ENCODE measurements at regions not wholly inside any gene's neighbourhood (a gene's known extent, or its start where the extent isn't known, plus 50 kb on each side); places are given as distances from the start of the nearest gene placed in this dataset.

- Mint-ChIP-seq H3K36me3 (no peaks in the 10 kb centered on the region), H3K27ac (no peak overlapping the region), H3K4me1 (peaks cover 9 to 14% (median 12%) of the 10 kb centered on the region in 3 donors), H3K4me3 (no peak overlapping the region), H3K27me3 (peaks cover 3 to 20% of the 10 kb centered on the region in 2 donors), H3K9me3 (peaks cover 3 to 5% (median 4%) of the 10 kb centered on the region in 3 donors)
- no peaks in the 10 kb centered on the region for H3K9me3 ChIP-seq
- ChIA-PET POLR2A (no interaction called here), CTCF (no interaction called here)
- DNase-seq (no peak), ATAC-seq (replicated peaks in 1 of 4) (no peak)
- H3K27me3 ChIP-seq (replicated peaks in 1 of 2; ENCODE audit: control insufficient read depth in 2 of 2, extremely low read depth in 1 of 2, insufficient read depth in 2 of 2, low read length in 1 of 2), result peaks cover 0 to 12% of the 10 kb centered on the region in 2 experiments
- no peak overlapping the region for H3K4me3 ChIP-seq (ENCODE audit: control insufficient read depth in 1 of 2, extremely low read depth in 1 of 2, low read length in 1 of 2)
- 94% methylated on average over 31 of the region's 38 CpGs for WGBS (ENCODE audit: insufficient coverage)
- H3K36me3 ChIP-seq (ENCODE audit: control insufficient read depth in 2 of 2, extremely low read depth in 1 of 2, insufficient read depth in 1 of 2, low read length in 1 of 2), result no peaks in the 10 kb centered on the region
- no peak overlapping the region for H3K27ac ChIP-seq (ENCODE audit: low read length)
- peaks cover 0 to 6% of the 10 kb centered on the region in 2 experiments for H3K4me1 ChIP-seq (ENCODE audit: control insufficient read depth in 1 of 2, extremely low read depth in 1 of 2, insufficient read depth in 2 of 2, low read length in 2 of 2)
Observed at GRCh38 chrX:1031521-1032430, 180.7 kb downstream of the CRLF2 start.

DNA sequence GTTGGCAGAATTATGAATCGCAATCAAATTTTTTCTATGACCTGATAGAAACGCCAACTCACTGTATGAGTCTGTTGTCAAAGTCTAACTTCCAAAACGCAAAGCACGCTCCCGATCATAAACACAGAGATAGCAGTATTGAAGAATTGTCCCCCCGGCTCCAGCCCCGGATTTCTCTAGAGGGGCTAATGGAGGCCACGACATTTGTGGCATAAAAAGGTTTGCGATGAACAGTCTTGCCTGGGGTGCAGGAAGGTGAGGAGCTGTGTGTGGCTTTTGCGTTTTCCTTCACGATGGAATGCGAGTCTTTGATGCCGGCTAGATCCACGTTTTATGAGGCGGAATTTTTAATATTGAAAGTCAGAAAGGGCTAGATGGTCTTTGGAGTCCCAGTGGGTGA, 183.0 kb downstream of the CRLF2 start:
- H3K27ac Mint-ChIP-seq, result no peak overlapping the region
- H3K36me3 Mint-ChIP-seq, result no peaks in the 10 kb centered on the region
- peaks cover 3 to 5% (median 4%) of the 10 kb centered on the region in 3 donors for H3K9me3 Mint-ChIP-seq
- 97% methylated on average over 11 of the region's 15 CpGs for WGBS (ENCODE audit: insufficient coverage)
- Histone ChIP-seq H3K4me1 (ENCODE audit: control insufficient read depth in 1 of 2, extremely low read depth in 1 of 2, insufficient read depth in 2 of 2, low read length in 2 of 2) (peaks cover 8 to 11% of the 10 kb centered on the region in 2 experiments), H3K4me3 (ENCODE audit: control insufficient read depth in 1 of 2, extremely low read depth in 1 of 2, low read length in 1 of 2) (no peak overlapping the region), H3K36me3 (ENCODE audit: control insufficient read depth in 2 of 2, extremely low read depth in 1 of 2, insufficient read depth in 1 of 2, low read length in 1 of 2) (no peaks in the 10 kb centered on the region), H3K9me3 (no peaks in the 10 kb centered on the region), H3K27ac (ENCODE audit: low read length) (no peak overlapping the region), H3K27me3 (replicated peaks in 1 of 2; ENCODE audit: control insufficient read depth in 2 of 2, extremely low read depth in 1 of 2, insufficient read depth in 2 of 2, low read length in 1 of 2) (peaks cover 0 to 12% of the 10 kb centered on the region in 2 experiments)
- CTCF ChIA-PET, result no interaction called here
- no peak overlapping the region for H3K4me3 Mint-ChIP-seq
- H3K4me1 Mint-ChIP-seq, result peaks cover 17 to 20% (median 18%) of the 10 kb centered on the region in 3 donors
- ATAC-seq (replicated peaks in 1 of 4), result no peak
- POLR2A ChIA-PET, result no interaction called here
- no peak for DNase-seq
- H3K27me3 Mint-ChIP-seq, result peaks cover 3 to 20% of the 10 kb centered on the region in 2 donors

DNA sequence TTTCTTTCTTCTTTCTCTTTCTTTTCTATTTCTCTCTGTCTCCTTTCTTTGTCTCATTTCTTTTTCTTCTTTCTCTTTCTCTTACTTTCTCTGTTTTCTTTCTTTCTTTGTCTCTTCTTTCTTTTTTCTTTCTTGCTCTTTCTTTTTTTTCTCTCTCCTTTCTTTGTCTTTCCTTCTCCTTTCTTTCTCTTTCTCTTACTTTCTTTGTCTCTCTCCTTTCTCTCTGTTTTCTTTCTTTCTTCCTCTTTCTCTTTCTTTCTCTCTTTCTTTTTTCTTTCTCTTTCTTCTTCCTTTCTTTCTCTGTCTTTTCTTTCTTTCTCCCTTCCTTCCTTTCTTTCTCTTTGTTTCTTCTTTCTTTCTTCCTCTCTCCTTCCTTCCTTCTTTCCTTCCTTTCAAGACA, 184.8 kb downstream of the CRLF2 start:
- ChIA-PET POLR2A (no interaction called here), CTCF (no interaction called here)
- Mint-ChIP-seq H3K27ac (peak overlapping the region in 1 of 2 donors; percentile 44), H3K36me3 (no peaks in the 10 kb centered on the region), H3K4me1 (peaks cover 17 to 20% (median 18%) of the 10 kb centered on the region in 3 donors), H3K9me3 (peaks cover 0 to 4% (median 0%) of the 10 kb centered on the region in 3 donors), H3K4me3 (peak overlapping the region; percentile 17 to 70 (median 65)), H3K27me3 (peaks cover 3 to 22% of the 10 kb centered on the region in 2 donors)
- DNase-seq (no peak), ATAC-seq (replicated peaks in 1 of 4) (no peak)
- Histone ChIP-seq H3K27me3 (replicated peaks in 1 of 2; ENCODE audit: control insufficient read depth in 2 of 2, extremely low read depth in 1 of 2, insufficient read depth in 2 of 2, low read length in 1 of 2) (peaks cover 0 to 16% of the 10 kb centered on the region in 2 experiments), H3K4me3 (ENCODE audit: control insufficient read depth in 1 of 2, extremely low read depth in 1 of 2, low read length in 1 of 2) (no peak overlapping the region), H3K4me1 (ENCODE audit: control insufficient read depth in 1 of 2, extremely low read depth in 1 of 2, insufficient read depth in 2 of 2, low read length in 2 of 2) (peaks cover 8 to 11% of the 10 kb centered on the region in 2 experiments), H3K9me3 (no peaks in the 10 kb centered on the region), H3K36me3 (ENCODE audit: control insufficient read depth in 2 of 2, extremely low read depth in 1 of 2, insufficient read depth in 1 of 2, low read length in 1 of 2) (no peaks in the 10 kb centered on the region), H3K27ac (ENCODE audit: low read length) (no peak overlapping the region)

DNA sequence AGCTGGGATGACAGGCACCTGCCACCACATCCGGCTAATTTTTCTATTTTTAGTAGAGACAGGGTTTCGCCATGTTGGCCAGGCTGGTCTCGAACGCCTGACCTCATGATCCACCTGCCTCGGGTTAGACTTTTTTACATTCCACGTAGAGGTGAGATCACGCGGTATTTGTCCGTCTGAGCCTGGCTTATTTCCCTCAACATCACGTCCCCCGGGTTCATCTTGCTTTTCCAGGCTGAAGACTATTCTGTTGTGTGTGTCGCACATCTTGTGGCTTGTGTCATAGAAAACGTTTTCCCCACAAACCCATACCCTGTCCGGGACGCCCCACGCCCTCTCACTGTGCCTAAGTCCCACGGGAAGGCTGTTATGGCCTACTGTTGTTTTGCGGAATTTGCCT, 185.3 kb downstream of the CRLF2 start:
- H3K4me3 ChIP-seq (ENCODE audit: control insufficient read depth in 1 of 2, extremely low read depth in 1 of 2, low read length in 1 of 2), result peak overlapping the region in 1 of 2 donors; percentile 2

DNA sequence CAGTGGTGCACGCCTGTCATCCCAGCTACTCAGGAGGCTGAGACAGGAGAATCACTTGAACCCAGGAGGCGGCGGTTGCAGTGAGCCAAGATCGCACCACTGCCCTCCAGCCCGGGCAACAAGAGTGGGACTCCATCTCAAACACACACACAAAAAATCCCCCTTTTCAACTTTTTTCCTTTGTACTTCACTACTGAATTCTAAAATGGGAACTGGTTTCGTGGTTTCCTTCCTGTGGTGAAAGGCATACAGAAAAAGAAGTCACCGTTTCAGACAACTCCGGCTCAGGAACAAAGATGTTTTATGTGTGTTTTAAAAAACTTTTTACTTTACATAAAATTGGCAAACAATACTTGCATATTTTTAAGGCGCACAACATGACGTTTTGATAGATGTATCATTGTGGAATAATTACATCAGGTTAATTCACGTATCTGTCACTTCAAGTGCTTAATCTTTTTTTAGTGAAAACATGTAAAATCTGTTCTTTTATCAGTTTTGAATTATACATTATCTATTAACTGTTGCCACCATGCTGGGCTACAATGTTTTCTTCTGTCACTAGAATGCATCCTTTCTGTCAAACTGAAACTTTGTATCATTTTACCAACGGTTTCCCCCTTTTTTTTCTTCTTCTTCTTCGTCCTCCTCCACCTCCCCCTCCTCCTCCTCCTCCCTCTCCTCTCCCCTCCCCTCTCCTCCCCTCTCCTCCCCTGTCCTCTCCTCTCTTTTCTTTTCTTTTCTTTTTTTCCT, 186.0 kb downstream of the CRLF2 start:
- CTCF ChIA-PET, result no interaction called here
- Histone ChIP-seq H3K4me1 (ENCODE audit: control insufficient read depth in 1 of 2, extremely low read depth in 1 of 2, insufficient read depth in 2 of 2, low read length in 2 of 2) (peaks cover 8 to 11% of the 10 kb centered on the region in 2 experiments), H3K27me3 (replicated peaks in 1 of 2; ENCODE audit: control insufficient read depth in 2 of 2, extremely low read depth in 1 of 2, insufficient read depth in 2 of 2, low read length in 1 of 2) (peaks cover 0 to 13% of the 10 kb centered on the region in 2 experiments), H3K9me3 (peaks cover 2% of the 10 kb centered on the region), H3K27ac (ENCODE audit: low read length) (no peak overlapping the region), H3K4me3 (ENCODE audit: control insufficient read depth in 1 of 2, extremely low read depth in 1 of 2, low read length in 1 of 2) (peak overlapping the region in 1 of 2 donors; percentile 15), H3K36me3 (ENCODE audit: control insufficient read depth in 2 of 2, extremely low read depth in 1 of 2, insufficient read depth in 1 of 2, low read length in 1 of 2) (no peaks in the 10 kb centered on the region)
- Mint-ChIP-seq H3K9me3 (peaks cover 0 to 4% (median 0%) of the 10 kb centered on the region in 3 donors), H3K36me3 (no peaks in the 10 kb centered on the region), H3K4me3 (peak overlapping the region; percentile 49 to 70 (median 65)), H3K27me3 (peaks cover 3 to 22% of the 10 kb centered on the region in 2 donors), H3K27ac (no peak overlapping the region), H3K4me1 (peaks cover 17 to 20% (median 18%) of the 10 kb centered on the region in 3 donors)
- DNase-seq (peak in 1 of 35 experiments; percentile 44), ATAC-seq (replicated peaks in 1 of 4) (peak in 2 of 4 experiments; percentile 29 to 75)
- POLR2A ChIA-PET, result no interaction called here
- 2% methylated on average over 6 of the region's 13 CpGs for WGBS (ENCODE audit: insufficient coverage)

More for the DNA sequence above, 185.3 kb downstream of the CRLF2 start:
- H3K36me3 ChIP-seq (ENCODE audit: control insufficient read depth in 2 of 2, extremely low read depth in 1 of 2, insufficient read depth in 1 of 2, low read length in 1 of 2), result no peaks in the 10 kb centered on the region
- H3K27me3 Mint-ChIP-seq, result peaks cover 3 to 22% of the 10 kb centered on the region in 2 donors
- H3K4me1 ChIP-seq (ENCODE audit: control insufficient read depth in 1 of 2, extremely low read depth in 1 of 2, insufficient read depth in 2 of 2, low read length in 2 of 2), result peaks cover 8 to 11% of the 10 kb centered on the region in 2 experiments
- H3K27me3 ChIP-seq (replicated peaks in 1 of 2; ENCODE audit: control insufficient read depth in 2 of 2, extremely low read depth in 1 of 2, insufficient read depth in 2 of 2, low read length in 1 of 2), result peaks cover 0 to 16% of the 10 kb centered on the region in 2 experiments
- ATAC-seq (replicated peaks in 1 of 4) (peak in 1 of 4 experiments; percentile 17), DNase-seq (no peak)
- H3K4me1 Mint-ChIP-seq, result peaks cover 17 to 20% (median 18%) of the 10 kb centered on the region in 3 donors
- POLR2A ChIA-PET, result no interaction called here
- WGBS (ENCODE audit: insufficient coverage), result 24% methylated on average over 10 of the region's 18 CpGs
- H3K4me3 Mint-ChIP-seq, result peak overlapping the region; percentile 49 to 70 (median 65)
- H3K9me3 Mint-ChIP-seq, result peaks cover 0 to 4% (median 0%) of the 10 kb centered on the region in 3 donors
- H3K9me3 ChIP-seq, result no peaks in the 10 kb centered on the region
- no peaks in the 10 kb centered on the region for H3K36me3 Mint-ChIP-seq
- CTCF ChIA-PET, result no interaction called here
- no peak overlapping the region for H3K27ac Mint-ChIP-seq
- H3K27ac ChIP-seq (ENCODE audit: low read length), result no peak overlapping the region

GRCh38 chrX:1025413-1025812, 187.0 kb downstream of the CRLF2 start:
- Mint-ChIP-seq H3K27me3 (peaks cover 3 to 22% of the 10 kb centered on the region in 2 donors), H3K27ac (no peak overlapping the region), H3K4me3 (no peak overlapping the region), H3K9me3 (peaks cover 0 to 4% (median 0%) of the 10 kb centered on the region in 3 donors), H3K4me1 (peaks cover 17 to 20% (median 18%) of the 10 kb centered on the region in 3 donors), H3K36me3 (no peaks in the 10 kb centered on the region)
- ChIA-PET POLR2A (no interaction called here), CTCF (no interaction called here)
- peaks cover 8 to 11% of the 10 kb centered on the region in 2 experiments for H3K4me1 ChIP-seq (ENCODE audit: control insufficient read depth in 1 of 2, extremely low read depth in 1 of 2, insufficient read depth in 2 of 2, low read length in 2 of 2)
- H3K36me3 ChIP-seq (ENCODE audit: control insufficient read depth in 2 of 2, extremely low read depth in 1 of 2, insufficient read depth in 1 of 2, low read length in 1 of 2), result no peaks in the 10 kb centered on the region
- WGBS (ENCODE audit: insufficient coverage), result 89% methylated on average over 9 of the region's 11 CpGs
- no peak for DNase-seq
- ATAC-seq (replicated peaks in 1 of 4), result no peak
- peaks cover 4% of the 10 kb centered on the region for H3K9me3 ChIP-seq
- H3K4me3 ChIP-seq (ENCODE audit: control insufficient read depth in 1 of 2, extremely low read depth in 1 of 2, low read length in 1 of 2), result no peak overlapping the region
- H3K27ac ChIP-seq (ENCODE audit: low read length), result no peak overlapping the region
- peaks cover 0 to 13% of the 10 kb centered on the region in 2 experiments for H3K27me3 ChIP-seq (replicated peaks in 1 of 2; ENCODE audit: control insufficient read depth in 2 of 2, extremely low read depth in 1 of 2, insufficient read depth in 2 of 2, low read length in 1 of 2)
